ENCODE measurements at regions not wholly inside any gene's neighbourhood (a gene's known extent, or its start where the extent isn't known, plus 50 kb on each side); places are given as distances from the start of the nearest gene placed in this dataset.

- Histone ChIP-seq H3K27me3 (ENCODE audit: control insufficient read depth, insufficient read depth) (no peaks in the 10 kb centered on the region), H3K27ac (ENCODE audit: low read length) (no peak overlapping the region), H3K4me3 (ENCODE audit: low read length) (no peak overlapping the region), H3K9me3 (ENCODE audit: control insufficient read depth, low read length) (no peaks in the 10 kb centered on the region), H3K4me1 (ENCODE audit: control insufficient read depth, insufficient read depth, low read length) (peaks cover 4% of the 10 kb centered on the region)
- DNase-seq: no peak
- intact Hi-C loops (cut with DNase I): loop anchor here in 2 of 4 donors (10.0 kb wide), 2 partner anchors 254 to 264 kb away; partner anchors contain the start of genes KLLN (in 1 of the 2) and PTEN (in 1 of the 2)
- ATAC-seq: no peak
- 91% methylated on average over 4 of the region's 4 CpGs for WGBS
Observed at GRCh38 chr10:88118729-88119128, 255.3 kb downstream of the PTEN start.

GRCh38 chr10:88119160-88119559, 255.7 kb downstream of the PTEN start:
- no peak overlapping the region for H3K4me3 ChIP-seq (ENCODE audit: low read length)
- no peaks in the 10 kb centered on the region for H3K9me3 ChIP-seq (ENCODE audit: control insufficient read depth, low read length)
- ATAC-seq: no peak
- peaks cover 4% of the 10 kb centered on the region for H3K4me1 ChIP-seq (ENCODE audit: control insufficient read depth, insufficient read depth, low read length)
- intact Hi-C loops (cut with DNase I): loop anchor here in 2 of 4 donors (10.0 kb wide), 2 partner anchors 254 to 264 kb away; partner anchors contain the start of genes KLLN (in 1 of the 2) and PTEN (in 1 of the 2)
- no peaks in the 10 kb centered on the region for H3K27me3 ChIP-seq (ENCODE audit: control insufficient read depth, insufficient read depth)
- H3K27ac ChIP-seq (ENCODE audit: low read length): no peak overlapping the region
- 94% methylated on average over 2 of the region's 2 CpGs for WGBS
- no peak for DNase-seq

- no peaks in the 10 kb centered on the region for H3K27me3 ChIP-seq (ENCODE audit: control insufficient read depth, insufficient read depth)
- intact Hi-C loops (cut with DNase I): no loop called here
- 69% methylated on average over 8 of the region's 8 CpGs for WGBS
- no peak overlapping the region for H3K27ac ChIP-seq (ENCODE audit: low read length)
- H3K4me1 ChIP-seq (ENCODE audit: control insufficient read depth, insufficient read depth, low read length): peaks cover 4% of the 10 kb centered on the region
- ATAC-seq (no peak), DNase-seq (peak in 1 of 3 donors; percentile 26)
- H3K9me3 ChIP-seq (ENCODE audit: control insufficient read depth, low read length): no peaks in the 10 kb centered on the region
- no peak overlapping the region for H3K4me3 ChIP-seq (ENCODE audit: low read length)
Observed at GRCh38 chr10:88120075-88120474, 256.6 kb downstream of the PTEN start.

GRCh38 chr10:88120599-88121333, 257.3 kb downstream of the PTEN start:
- H3K27ac ChIP-seq (ENCODE audit: low read length): no peak overlapping the region
- H3K4me3 ChIP-seq (ENCODE audit: low read length): no peak overlapping the region
- ATAC-seq (peak; percentile 35 to 84), DNase-seq (peak in 2 of 3 donors; percentile 55 to 74)
- no peaks in the 10 kb centered on the region for H3K27me3 ChIP-seq (ENCODE audit: control insufficient read depth, insufficient read depth)
- WGBS: 63% methylated on average over 5 of the region's 5 CpGs
- intact Hi-C loops (cut with DNase I): no loop called here
- H3K4me1 ChIP-seq (ENCODE audit: control insufficient read depth, insufficient read depth, low read length): peaks cover 4% of the 10 kb centered on the region
- H3K9me3 ChIP-seq (ENCODE audit: control insufficient read depth, low read length): no peaks in the 10 kb centered on the region

GRCh38 chr10:88121361-88121760, 257.9 kb downstream of the PTEN start:
- no peaks in the 10 kb centered on the region for H3K27me3 ChIP-seq (ENCODE audit: control insufficient read depth, insufficient read depth)
- ATAC-seq (no peak), DNase-seq (no peak)
- intact Hi-C loops (cut with DNase I): no loop called here
- H3K27ac ChIP-seq (ENCODE audit: low read length): no peak overlapping the region
- H3K9me3 ChIP-seq (ENCODE audit: control insufficient read depth, low read length): no peaks in the 10 kb centered on the region
- no peak overlapping the region for H3K4me3 ChIP-seq (ENCODE audit: low read length)
- peaks cover 4% of the 10 kb centered on the region for H3K4me1 ChIP-seq (ENCODE audit: control insufficient read depth, insufficient read depth, low read length)
- WGBS: 88% methylated on average over 6 of the region's 6 CpGs

- no peak overlapping the region for H3K27ac ChIP-seq (ENCODE audit: low read length)
- H3K27me3 ChIP-seq (ENCODE audit: control insufficient read depth, insufficient read depth): no peaks in the 10 kb centered on the region
- H3K4me3 ChIP-seq (ENCODE audit: low read length): no peak overlapping the region
- DNase-seq: no peak
- H3K9me3 ChIP-seq (ENCODE audit: control insufficient read depth, low read length): no peaks in the 10 kb centered on the region
- WGBS: 85% methylated on average over 7 of the region's 7 CpGs
- no peak for ATAC-seq
- intact Hi-C loops (cut with DNase I): no loop called here
- H3K4me1 ChIP-seq (ENCODE audit: control insufficient read depth, insufficient read depth, low read length): peaks cover 4% of the 10 kb centered on the region
Observed at GRCh38 chr10:88122145-88122544, 258.7 kb downstream of the PTEN start.

- no peaks in the 10 kb centered on the region for H3K9me3 ChIP-seq (ENCODE audit: control insufficient read depth, low read length)
- DNase-seq (no peak), ATAC-seq (no peak)
- peaks cover 4% of the 10 kb centered on the region for H3K4me1 ChIP-seq (ENCODE audit: control insufficient read depth, insufficient read depth, low read length)
- no peaks in the 10 kb centered on the region for H3K27me3 ChIP-seq (ENCODE audit: control insufficient read depth, insufficient read depth)
- WGBS: 89% methylated on average over 4 of the region's 4 CpGs
- no peak overlapping the region for H3K4me3 ChIP-seq (ENCODE audit: low read length)
- intact Hi-C loops (cut with DNase I): no loop called here
- H3K27ac ChIP-seq (ENCODE audit: low read length): no peak overlapping the region
Observed at GRCh38 chr10:88122576-88122975, 259.2 kb downstream of the PTEN start.

GRCh38 chr10:88125766-88126165, 262.3 kb downstream of the PTEN start:
- Histone ChIP-seq H3K27me3 (ENCODE audit: control insufficient read depth, insufficient read depth) (no peaks in the 10 kb centered on the region), H3K9me3 (ENCODE audit: control insufficient read depth, low read length) (no peaks in the 10 kb centered on the region), H3K4me3 (ENCODE audit: low read length) (no peak overlapping the region), H3K27ac (ENCODE audit: low read length) (no peak overlapping the region), H3K4me1 (ENCODE audit: control insufficient read depth, insufficient read depth, low read length) (no peaks in the 10 kb centered on the region)
- DNase-seq: no peak
- WGBS: 95% methylated on average over 1 of the region's 1 CpG
- ATAC-seq: no peak
- intact Hi-C loops (cut with DNase I): no loop called here

- no peak for DNase-seq
- Histone ChIP-seq H3K4me1 (ENCODE audit: control insufficient read depth, insufficient read depth, low read length) (no peaks in the 10 kb centered on the region), H3K9me3 (ENCODE audit: control insufficient read depth, low read length) (no peaks in the 10 kb centered on the region), H3K4me3 (ENCODE audit: low read length) (no peak overlapping the region), H3K27ac (ENCODE audit: low read length) (no peak overlapping the region), H3K27me3 (ENCODE audit: control insufficient read depth, insufficient read depth) (no peaks in the 10 kb centered on the region)
- intact Hi-C loops (cut with DNase I): no loop called here
- ATAC-seq: no peak
- WGBS: 86% methylated on average over 1 of the region's 1 CpG
Observed at GRCh38 chr10:88126699-88127098, 263.3 kb downstream of the PTEN start.

GRCh38 chr10:88127269-88127668, 263.8 kb downstream of the PTEN start:
- H3K4me3 ChIP-seq (ENCODE audit: low read length): no peak overlapping the region
- DNase-seq (no peak), ATAC-seq (no peak)
- H3K9me3 ChIP-seq (ENCODE audit: control insufficient read depth, low read length): no peaks in the 10 kb centered on the region
- intact Hi-C loops (cut with DNase I): no loop called here
- no peak overlapping the region for H3K27ac ChIP-seq (ENCODE audit: low read length)
- H3K27me3 ChIP-seq (ENCODE audit: control insufficient read depth, insufficient read depth): no peaks in the 10 kb centered on the region
- no peaks in the 10 kb centered on the region for H3K4me1 ChIP-seq (ENCODE audit: control insufficient read depth, insufficient read depth, low read length)
- 81% methylated on average over 2 of the region's 2 CpGs for WGBS

- Histone ChIP-seq H3K9me3 (ENCODE audit: control insufficient read depth, low read length) (no peaks in the 10 kb centered on the region), H3K4me3 (ENCODE audit: low read length) (no peak overlapping the region), H3K27ac (ENCODE audit: low read length) (no peak overlapping the region), H3K27me3 (ENCODE audit: control insufficient read depth, insufficient read depth) (no peaks in the 10 kb centered on the region), H3K4me1 (ENCODE audit: control insufficient read depth, insufficient read depth, low read length) (no peaks in the 10 kb centered on the region)
- intact Hi-C loops (cut with DNase I): no loop called here
- WGBS: 93% methylated on average over 1 of the region's 1 CpG
- no peak for DNase-seq
- ATAC-seq: no peak
Observed at GRCh38 chr10:88127766-88128165, 264.3 kb downstream of the PTEN start.

Measured in right cardiac atrium (tissue), 5 donors.